HG03196 (cell line): ENCODE measurements at regions not wholly inside any gene's neighbourhood (a gene's known extent, or its start where the extent isn't known, plus 50 kb on each side); places are given as distances from the start of the nearest gene placed in this dataset.
"Not testable (repeated sequence)": the region's sequence is repeated elsewhere in the genome, so short reads cannot be mapped to it uniquely, and the experiment has no call there.

Experiments used
- ATAC-seq: cut with Tn5 transposase; IDR thresholded peaks from one replicate; pipeline ENCODE4 v1.9.1; 2021; ENCODE audit not compliant: unreplicated experiment

- no peak for ATAC-seq
These were observed 604.7 kb downstream of the TBC1D22A start for GRCh38 chr22:47367107-47367690.

GRCh38 chr22:47366026-47366767 is 603.7 kb downstream of the TBC1D22A start:
- no peak for ATAC-seq

- no peak for ATAC-seq
These were observed 598.8 kb downstream of the TBC1D22A start for GRCh38 chr22:47361247-47361646.

- no peak for ATAC-seq
These were observed 595.0 kb downstream of the TBC1D22A start for GRCh38 chr22:47357493-47357892.

- no peak for ATAC-seq
These were observed 594.6 kb downstream of the TBC1D22A start for GRCh38 chr22:47357086-47357485.

- no peak for ATAC-seq
These were observed 594.1 kb downstream of the TBC1D22A start for GRCh38 chr22:47356511-47357011.

- ATAC-seq = no peak
These were observed 593.5 kb downstream of the TBC1D22A start for GRCh38 chr22:47355776-47356510.

GRCh38 chr22:47355388-47355725 is 592.9 kb downstream of the TBC1D22A start:
- no peak for ATAC-seq

- ATAC-seq = no peak
These were observed 592.4 kb downstream of the TBC1D22A start for GRCh38 chr22:47354668-47355387.

GRCh38 chr22:47352920-47353700 is 590.7 kb downstream of the TBC1D22A start:
- ATAC-seq = no peak

- no peak for ATAC-seq
These were observed 589.6 kb downstream of the TBC1D22A start for GRCh38 chr22:47351836-47352579.

- not testable (repeated sequence) for ATAC-seq
These were observed 583.8 kb downstream of the TBC1D22A start for GRCh38 chr22:47346287-47346686.

- no peak for ATAC-seq
These were observed 582.6 kb downstream of the TBC1D22A start for GRCh38 chr22:47345025-47345424.

- ATAC-seq = no peak
These were observed 582.0 kb downstream of the TBC1D22A start for GRCh38 chr22:47344414-47344813.

- ATAC-seq = no peak
These were observed 581.2 kb downstream of the TBC1D22A start for GRCh38 chr22:47343611-47344010.

- ATAC-seq = no peak
These were observed 580.0 kb downstream of the TBC1D22A start for GRCh38 chr22:47342446-47342845.

- ATAC-seq = no peak
These were observed 579.0 kb downstream of the TBC1D22A start for GRCh38 chr22:47341464-47341863.

- ATAC-seq = no peak
These were observed 578.5 kb downstream of the TBC1D22A start for GRCh38 chr22:47340851-47341436.

- no peak for ATAC-seq
These were observed 574.7 kb downstream of the TBC1D22A start for GRCh38 chr22:47337161-47337621.
